ENCODE measurements at regions not wholly inside any gene's neighbourhood (a gene's known extent, or its start where the extent isn't known, plus 50 kb on each side); places are given as distances from the start of the nearest gene placed in this dataset.
A peak's percentile ranks its signal among the peaks of the same experiment; 100 is the strongest.

DNA sequence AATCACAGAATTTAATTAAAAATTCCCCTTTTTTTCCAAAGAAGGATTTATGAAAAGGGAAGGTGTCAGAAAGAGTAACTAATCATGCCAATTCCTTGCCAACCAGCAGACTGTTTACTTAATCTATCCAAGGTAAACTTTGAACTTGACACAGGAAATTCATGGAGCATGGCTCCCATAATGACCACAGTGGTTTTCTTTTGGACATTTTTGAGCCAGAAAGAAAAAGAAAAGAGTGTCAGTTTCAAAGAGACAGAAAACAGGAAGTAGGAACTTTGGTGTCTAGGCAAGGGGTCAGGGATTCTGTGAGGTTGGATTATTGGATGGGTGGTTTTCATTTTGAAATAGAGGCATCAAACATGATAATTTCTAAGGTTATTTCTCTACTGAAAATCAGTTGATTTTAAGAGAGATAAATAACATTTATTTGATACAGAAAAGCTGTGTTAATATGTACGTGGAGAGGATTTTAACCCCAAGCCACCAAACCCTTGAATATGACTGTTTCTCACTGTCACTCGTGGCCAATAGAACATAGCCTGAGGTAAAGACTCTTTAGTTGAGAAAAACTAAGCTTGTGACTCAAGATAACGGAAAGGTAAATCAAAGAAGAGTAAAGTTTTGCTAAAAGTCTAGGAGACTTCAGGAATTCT is 196.1 kb downstream of the TTC6 start (continued):
- TF ChIP-seq NFYB (CRISPR knock-in tag; IDR thresholded peaks at IDR 0.05) (no peak), ZNF160 (CRISPR knock-in tag; IDR thresholded peaks at IDR 0.05) (no peak), ATM (IDR thresholded peaks at IDR 0.05; ENCODE audit: borderline replicate concordance) (no peak), ZNF354B (CRISPR knock-in tag; IDR thresholded peaks at IDR 0.05) (no peak), MBD4 (IDR thresholded peaks at IDR 0.05; ENCODE audit: borderline replicate concordance, low read length) (peak; percentile 92; the same call in 1 of the 2 replicates), ELF1 (CRISPR knock-in tag; IDR thresholded peaks at IDR 0.05) (peak; percentile 89), SMAD1 (CRISPR knock-in tag; IDR thresholded peaks at IDR 0.05; ENCODE audit: borderline replicate concordance, low read depth) (no peak), ZZZ3 (CRISPR knock-in tag; IDR thresholded peaks at IDR 0.05; ENCODE audit: borderline replicate concordance) (no peak), ZNF549 (CRISPR knock-in tag; IDR thresholded peaks at IDR 0.05) (no peak), KLF12 (CRISPR knock-in tag; IDR thresholded peaks at IDR 0.05; ENCODE audit: borderline replicate concordance) (no peak), FIP1L1 (IDR thresholded peaks at IDR 0.05; ENCODE audit: borderline replicate concordance, insufficient read depth, low read depth, low read length) (no peak), NR2C2 (CRISPR knock-in tag; IDR thresholded peaks at IDR 0.05; ENCODE audit: borderline replicate concordance) (peak; percentile 84), TARDBP (CRISPR knock-in tag; IDR thresholded peaks at IDR 0.05) (peak; percentile 63; the same call in 1 of the 2 replicates), ZNF468 (CRISPR knock-in tag; IDR thresholded peaks at IDR 0.05) (no peak), HOXD1 (CRISPR knock-in tag; IDR thresholded peaks at IDR 0.05) (peak; percentile 35; the same call in 1 of the 2 replicates), CREB1 (IDR thresholded peaks at IDR 0.05) (no peak), CREB1 (CRISPR knock-in tag; IDR thresholded peaks at IDR 0.05) (peak; percentile 37; the same call in 1 of the 2 replicates), ZNF713 (CRISPR knock-in tag; IDR thresholded peaks at IDR 0.05) (0 out of 2 replicates have a peak, but pooled peaks have one; percentile 51)
- TF ChIP-seq, protein P1, sequence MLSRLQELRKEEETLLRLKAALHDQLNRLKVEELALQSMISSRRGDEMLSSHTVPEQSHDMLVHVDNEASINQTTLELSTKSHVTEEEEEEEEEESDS (CRISPR knock-in tag; IDR thresholded peaks at IDR 0.05; ENCODE audit: borderline replicate concordance): no peak
- TF ChIP-seq, protein P2, sequence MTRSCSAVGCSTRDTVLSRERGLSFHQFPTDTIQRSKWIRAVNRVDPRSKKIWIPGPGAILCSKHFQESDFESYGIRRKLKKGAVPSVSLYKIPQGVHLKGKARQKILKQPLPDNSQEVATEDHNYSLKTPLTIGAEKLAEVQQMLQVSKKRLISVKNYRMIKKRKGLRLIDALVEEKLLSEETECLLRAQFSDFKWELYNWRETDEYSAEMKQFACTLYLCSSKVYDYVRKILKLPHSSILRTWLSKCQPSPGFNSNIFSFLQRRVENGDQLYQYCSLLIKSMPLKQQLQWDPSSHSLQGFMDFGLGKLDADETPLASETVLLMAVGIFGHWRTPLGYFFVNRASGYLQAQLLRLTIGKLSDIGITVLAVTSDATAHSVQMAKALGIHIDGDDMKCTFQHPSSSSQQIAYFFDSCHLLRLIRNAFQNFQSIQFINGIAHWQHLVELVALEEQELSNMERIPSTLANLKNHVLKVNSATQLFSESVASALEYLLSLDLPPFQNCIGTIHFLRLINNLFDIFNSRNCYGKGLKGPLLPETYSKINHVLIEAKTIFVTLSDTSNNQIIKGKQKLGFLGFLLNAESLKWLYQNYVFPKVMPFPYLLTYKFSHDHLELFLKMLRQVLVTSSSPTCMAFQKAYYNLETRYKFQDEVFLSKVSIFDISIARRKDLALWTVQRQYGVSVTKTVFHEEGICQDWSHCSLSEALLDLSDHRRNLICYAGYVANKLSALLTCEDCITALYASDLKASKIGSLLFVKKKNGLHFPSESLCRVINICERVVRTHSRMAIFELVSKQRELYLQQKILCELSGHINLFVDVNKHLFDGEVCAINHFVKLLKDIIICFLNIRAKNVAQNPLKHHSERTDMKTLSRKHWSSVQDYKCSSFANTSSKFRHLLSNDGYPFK (CRISPR knock-in tag; IDR thresholded peaks at IDR 0.05; ENCODE audit: borderline replicate concordance): no peak
- TF ChIP-seq, protein P3, sequence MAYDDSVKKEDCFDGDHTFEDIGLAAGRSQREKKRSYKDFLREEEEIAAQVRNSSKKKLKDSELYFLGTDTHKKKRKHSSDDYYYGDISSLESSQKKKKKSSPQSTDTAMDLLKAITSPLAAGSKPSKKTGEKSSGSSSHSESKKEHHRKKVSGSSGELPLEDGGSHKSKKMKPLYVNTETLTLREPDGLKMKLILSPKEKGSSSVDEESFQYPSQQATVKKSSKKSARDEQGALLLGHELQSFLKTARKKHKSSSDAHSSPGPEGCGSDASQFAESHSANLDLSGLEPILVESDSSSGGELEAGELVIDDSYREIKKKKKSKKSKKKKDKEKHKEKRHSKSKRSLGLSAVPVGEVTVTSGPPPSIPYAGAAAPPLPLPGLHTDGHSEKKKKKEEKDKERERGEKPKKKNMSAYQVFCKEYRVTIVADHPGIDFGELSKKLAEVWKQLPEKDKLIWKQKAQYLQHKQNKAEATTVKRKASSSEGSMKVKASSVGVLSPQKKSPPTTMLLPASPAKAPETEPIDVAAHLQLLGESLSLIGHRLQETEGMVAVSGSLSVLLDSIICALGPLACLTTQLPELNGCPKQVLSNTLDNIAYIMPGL (CRISPR knock-in tag; IDR thresholded peaks at IDR 0.05; ENCODE audit: borderline replicate concordance in 1 of 2, low read depth in 1 of 2): 0 out of 4 replicates have a peak, but pooled peaks of 1 of the 2 experiments have one; percentile 63
- TF ChIP-seq, protein P4, sequence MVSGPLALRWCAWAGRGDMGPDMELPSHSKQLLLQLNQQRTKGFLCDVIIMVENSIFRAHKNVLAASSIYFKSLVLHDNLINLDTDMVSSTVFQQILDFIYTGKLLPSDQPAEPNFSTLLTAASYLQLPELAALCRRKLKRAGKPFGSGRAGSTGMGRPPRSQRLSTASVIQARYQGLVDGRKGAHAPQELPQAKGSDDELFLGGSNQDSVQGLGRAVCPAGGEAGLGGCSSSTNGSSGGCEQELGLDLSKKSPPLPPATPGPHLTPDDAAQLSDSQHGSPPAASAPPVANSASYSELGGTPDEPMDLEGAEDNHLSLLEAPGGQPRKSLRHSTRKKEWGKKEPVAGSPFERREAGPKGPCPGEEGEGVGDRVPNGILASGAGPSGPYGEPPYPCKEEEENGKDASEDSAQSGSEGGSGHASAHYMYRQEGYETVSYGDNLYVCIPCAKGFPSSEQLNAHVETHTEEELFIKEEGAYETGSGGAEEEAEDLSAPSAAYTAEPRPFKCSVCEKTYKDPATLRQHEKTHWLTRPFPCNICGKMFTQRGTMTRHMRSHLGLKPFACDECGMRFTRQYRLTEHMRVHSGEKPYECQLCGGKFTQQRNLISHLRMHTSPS (CRISPR knock-in tag; IDR thresholded peaks at IDR 0.05; ENCODE audit: low read depth): peak; percentile 82; the same call in 1 of the 2 replicates
